ENCODE measurements at regions not wholly inside any gene's neighbourhood (a gene's known extent, or its start where the extent isn't known, plus 50 kb on each side); places are given as distances from the start of the nearest gene placed in this dataset.

DNA sequence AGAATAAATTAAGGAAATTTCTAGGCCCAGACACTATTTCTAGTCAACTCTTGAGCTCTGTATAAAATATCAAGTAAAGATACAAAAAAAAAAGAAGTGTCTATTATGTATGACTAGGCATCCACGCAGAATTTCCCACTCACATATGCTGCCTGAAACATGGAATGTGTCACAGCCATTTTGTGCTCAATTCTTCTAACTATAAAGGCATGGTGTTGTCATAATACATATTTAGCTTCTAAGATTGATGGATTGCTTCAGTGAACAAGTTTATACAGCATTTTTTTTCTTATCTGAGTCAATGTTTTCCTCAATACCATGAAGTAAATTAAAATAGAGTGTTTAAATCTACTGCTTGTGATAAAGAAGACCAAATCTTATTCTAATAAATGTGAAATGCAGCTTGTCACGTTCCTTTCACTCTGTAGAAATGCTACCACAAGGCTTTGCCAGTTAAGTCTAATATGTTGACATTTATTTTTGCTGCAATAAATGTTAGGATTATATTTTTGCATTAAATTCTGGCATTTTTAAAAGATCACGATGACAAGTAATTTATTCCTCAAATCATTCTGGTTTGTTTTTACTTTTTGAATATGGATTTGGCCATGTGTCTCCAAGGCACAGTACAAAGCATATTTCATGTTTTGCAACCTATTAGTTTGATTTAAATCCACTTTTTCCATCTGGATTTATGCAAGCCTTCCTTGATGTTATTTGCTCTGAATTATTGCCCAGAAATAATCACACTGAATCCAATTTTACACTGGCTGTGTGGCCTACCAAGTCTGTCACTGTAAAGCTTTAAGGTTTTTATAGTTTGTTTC, 1829.0 kb upstream of the PCDH7 start:
- no peak for DNase-seq

DNA sequence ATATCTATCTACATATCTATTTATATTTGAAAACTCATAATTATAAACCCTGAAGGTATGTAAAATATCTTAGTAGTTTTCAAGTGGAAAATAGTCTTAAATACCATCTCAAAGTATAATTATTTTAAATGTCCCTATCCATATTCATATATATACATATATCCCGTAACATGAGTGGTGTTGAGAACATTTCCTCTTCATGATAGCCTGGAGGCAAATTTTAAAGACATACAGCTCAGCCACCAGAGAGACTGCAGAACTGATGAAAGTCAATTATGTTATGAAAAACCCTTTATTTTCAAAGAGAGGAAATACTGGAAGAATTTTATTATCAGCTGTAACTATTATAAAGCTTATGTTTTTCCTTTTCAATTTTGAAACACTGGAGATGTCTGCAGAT, 1806.7 kb upstream of the PCDH7 start:
- DNase-seq: no peak

DNA sequence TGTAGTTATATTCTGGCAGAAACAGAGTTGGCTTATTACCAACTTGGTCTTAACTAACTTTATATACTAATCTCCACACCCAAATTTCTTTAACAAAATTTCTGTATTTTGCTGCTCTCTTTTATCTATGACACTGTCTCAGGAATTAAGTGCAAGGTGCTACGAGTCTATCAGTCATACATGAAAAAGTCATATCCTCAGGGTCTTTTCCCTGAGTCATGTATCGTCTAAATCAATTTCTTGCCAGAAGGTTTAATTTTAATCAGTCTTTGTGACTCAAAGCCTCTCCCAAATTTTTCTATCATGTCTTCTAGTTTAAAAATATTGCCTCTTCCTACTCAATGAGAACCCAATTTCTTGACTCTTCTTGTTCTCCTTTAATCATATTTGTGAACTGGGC, 1803.6 kb upstream of the PCDH7 start:
- no peak for DNase-seq

- DNase-seq: no peak
Observed at GRCh38 chr4:28918871-28919270, 1801.3 kb upstream of the PCDH7 start.

- DNase-seq: no peak
Observed at GRCh38 chr4:28921886-28922285, 1798.3 kb upstream of the PCDH7 start.

- no peak for DNase-seq
Observed at GRCh38 chr4:28926156-28926555, 1794.0 kb upstream of the PCDH7 start.

- DNase-seq: no peak
Observed at GRCh38 chr4:28942631-28943030, 1777.5 kb upstream of the PCDH7 start.

DNA sequence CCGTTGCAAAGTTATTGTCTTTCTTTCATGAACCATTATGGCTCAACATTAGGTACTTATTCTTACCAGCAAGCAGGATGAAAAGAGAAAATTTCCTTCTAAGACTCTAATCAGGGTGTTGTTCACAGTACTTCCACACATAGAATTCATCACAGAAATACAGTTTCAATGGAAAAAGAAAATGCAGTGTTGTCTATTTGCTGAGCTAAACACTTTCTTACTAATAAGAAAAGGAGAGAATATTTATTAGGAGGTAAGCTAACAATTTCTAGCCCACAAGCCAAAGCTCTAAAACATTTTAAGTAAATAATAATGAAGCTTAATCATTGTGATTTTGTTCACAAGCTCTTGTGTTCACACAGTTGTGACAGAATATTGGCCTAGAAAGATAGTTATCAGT, 1772.8 kb upstream of the PCDH7 start:
- no peak for DNase-seq

DNA sequence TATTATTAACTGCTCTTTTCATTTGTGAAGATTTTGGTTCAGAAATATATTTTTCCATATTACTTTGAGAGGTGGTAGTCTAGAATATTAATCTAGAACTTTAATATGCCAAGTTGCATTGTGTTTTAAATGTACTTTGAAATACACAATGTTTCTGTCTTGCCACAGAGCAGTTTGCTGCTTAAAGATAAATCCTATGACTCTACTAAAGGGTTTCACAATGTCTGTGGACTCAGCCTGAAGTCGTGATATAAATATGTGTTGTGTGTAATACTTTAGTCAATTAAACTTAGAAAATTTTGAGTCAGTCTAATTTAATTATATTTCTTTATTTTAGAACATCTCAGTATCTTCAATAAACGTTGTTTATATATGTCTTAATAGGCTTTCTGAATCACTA, 1771.7 kb upstream of the PCDH7 start:
- DNase-seq: no peak

GRCh38 chr4:28966982-28967381, 1753.2 kb upstream of the PCDH7 start:
- no peak for DNase-seq

GRCh38 chr4:28973587-28974350, 1746.4 kb upstream of the PCDH7 start:
- no peak for DNase-seq

GRCh38 chr4:28976369-28976768, 1743.8 kb upstream of the PCDH7 start:
- DNase-seq: no peak

- no peak for DNase-seq
Observed at GRCh38 chr4:29002151-29002550, 1718.0 kb upstream of the PCDH7 start.

DNA sequence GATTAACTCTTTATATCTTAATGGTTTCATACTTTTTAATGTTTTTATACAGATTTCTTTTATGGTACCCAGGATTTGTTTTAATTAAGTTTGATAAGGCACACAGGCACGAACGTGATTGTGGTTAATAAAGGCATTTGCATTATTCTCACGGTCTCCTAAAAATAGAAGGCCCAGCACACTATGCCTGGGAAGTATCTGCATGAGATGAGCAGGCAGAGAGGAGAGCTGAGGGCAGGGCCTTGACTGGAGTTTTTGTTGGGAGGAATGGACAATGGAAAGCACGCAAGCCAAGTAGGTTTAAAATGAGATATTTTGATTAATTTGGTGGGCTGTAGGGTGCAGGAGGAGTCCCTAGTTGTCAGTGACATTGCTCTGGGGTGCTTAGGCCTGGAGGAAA, 1714.3 kb upstream of the PCDH7 start:
- DNase-seq: no peak

- no peak for DNase-seq
Observed at GRCh38 chr4:29009908-29010307, 1710.3 kb upstream of the PCDH7 start.

GRCh38 chr4:29013341-29013740, 1706.8 kb upstream of the PCDH7 start:
- no peak for DNase-seq

DNA sequence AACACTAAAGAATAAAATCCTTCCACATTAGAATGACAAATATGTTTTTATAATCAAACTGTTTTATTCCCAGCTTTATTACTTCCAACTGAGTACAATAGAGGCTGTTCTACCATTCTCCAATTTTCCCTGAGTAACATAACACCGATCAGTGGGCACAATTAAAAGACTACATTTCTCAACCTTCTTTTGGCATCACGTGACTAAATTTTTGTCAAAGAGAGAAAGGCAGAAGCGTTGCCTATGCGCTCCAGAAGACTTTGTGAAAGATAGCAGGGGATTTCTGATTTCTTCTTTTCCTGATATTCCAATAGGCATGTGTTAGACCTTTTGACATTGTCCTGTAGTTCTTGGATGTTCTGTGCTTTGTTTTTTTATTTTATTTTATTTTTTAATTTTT, 1705.6 kb upstream of the PCDH7 start:
- no peak for DNase-seq

- no peak for DNase-seq
Observed at GRCh38 chr4:29033703-29034102, 1686.5 kb upstream of the PCDH7 start.

DNA sequence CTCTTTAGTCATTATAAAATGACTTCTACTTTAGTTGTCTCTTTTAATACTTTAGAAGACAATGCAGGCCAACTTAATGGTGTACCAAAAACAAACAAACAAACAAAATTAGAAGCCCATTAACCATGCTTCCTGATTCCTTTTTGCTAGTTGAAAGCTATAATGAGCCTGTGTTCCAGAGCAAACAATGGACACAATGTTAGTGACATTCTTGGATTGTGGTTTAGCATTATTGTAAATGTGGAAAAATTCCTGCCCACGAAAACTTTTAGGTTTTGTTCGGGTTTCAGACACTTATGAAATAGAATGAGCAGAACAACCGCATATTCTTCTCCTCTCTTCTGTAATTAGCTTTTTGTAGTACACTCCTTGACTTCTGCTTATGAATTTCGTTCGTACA, 1682.7 kb upstream of the PCDH7 start:
- no peak for DNase-seq

GRCh38 chr4:29043411-29043810, 1676.8 kb upstream of the PCDH7 start:
- no peak for DNase-seq

- DNase-seq: no peak
Observed at GRCh38 chr4:29046186-29046585, 1674.0 kb upstream of the PCDH7 start.

- DNase-seq: no peak
Observed at GRCh38 chr4:29046781-29047180, 1673.4 kb upstream of the PCDH7 start.

- no peak for DNase-seq
Observed at GRCh38 chr4:29047341-29048041, 1672.7 kb upstream of the PCDH7 start.

Measured in SIG-M5 (cell line).